Esophagus squamous epithelium (tissue), 5 donors: ENCODE measurements at regions not wholly inside any gene's neighbourhood (a gene's known extent, or its start where the extent isn't known, plus 50 kb on each side); places are given as distances from the start of the nearest gene placed in this dataset.
"Not testable (repeated sequence)": the region's sequence is repeated elsewhere in the genome, so short reads cannot be mapped to it uniquely, and the experiment has no call there.

Source experiments
- DNase-seq: peaks from one replicate; lab custom pipeline; 2025; lab: John Stamatoyannopoulos, UW
- H3K27ac ChIP-seq, 4 donors: fragments of 200-600 bp; sonication (generic); one replicate each; pipeline ENCODE4 v1.5.1; 2016 to 2019; ENCODE audit warnings: mild to moderate bottlenecking in 1 of 4
- H3K27me3 ChIP-seq, 4 donors: fragments of 200-600 bp; sonication (generic); 1 replicate in 3 of 4; 2 replicates in 1 of 4; pipeline versions ENCODE4 v1.5.1 to v1.6.0; 2017 to 2021; ENCODE audit warnings: antibody characterized with exemption in 1 of 4
- H3K36me3 ChIP-seq, 3 donors: fragments of 200-600 bp; sonication (generic); one replicate each; pipeline ENCODE4 v1.5.1; 2016 to 2019
- H3K4me1 ChIP-seq, 3 donors: fragments of 200-600 bp; sonication (generic); one replicate each; pipeline ENCODE4 v1.5.1; 2017 to 2019
- H3K4me3 ChIP-seq, 4 donors: fragments of 200-600 bp; sonication (generic); 1 replicate in 3 of 4; 2 replicates in 1 of 4; pipeline ENCODE4 v1.5.1; 2016 to 2019; ENCODE audit warnings: mild to moderate bottlenecking in 2 of 4, moderate library complexity in 1 of 4
- H3K9me3 ChIP-seq, 3 donors: fragments of 200-600 bp; sonication (generic); one replicate each; pipeline ENCODE4 v1.5.1; 2016 to 2019
- POLR2A ChIP-seq, 4 donors: fragments of 450-650 bp; IDR thresholded peaks; one replicate each; pipeline ENCODE4 v1.6.1; 2017; ENCODE audit warnings: antibody characterized with exemption in 4 of 4, mild to moderate bottlenecking in 4 of 4, moderate library complexity in 3 of 4
- WGBS, 2 donors: methylation state at CpG; one replicate each; pipeline ENCODE4 v1.1.5; 2018; 5-methylcytosine and 5-hydroxymethylcytosine counted together
- intact Hi-C: fragments of 100-400 bp; cut with DNase I; formaldehyde crosslinking; loops from one replicate; pipeline ENCODE4 v1.15.0; 2022
- TF ChIP-seq, protein P1 (sequence below), 6 experiments: fragments of 450-650 bp in 4 of 6; fragments of 200-600 bp in 2 of 6; sonication (generic) in 2 of 6; IDR thresholded peaks; one replicate each; pipeline ENCODE4 v1.5.1; 2016 to 2019; ENCODE audit warnings: antibody characterized with exemption in 6 of 6, mild to moderate bottlenecking in 4 of 6, moderate library complexity in 4 of 6
- donor health status: DM: yes; HTN: yes; CAD: no.

DNA sequence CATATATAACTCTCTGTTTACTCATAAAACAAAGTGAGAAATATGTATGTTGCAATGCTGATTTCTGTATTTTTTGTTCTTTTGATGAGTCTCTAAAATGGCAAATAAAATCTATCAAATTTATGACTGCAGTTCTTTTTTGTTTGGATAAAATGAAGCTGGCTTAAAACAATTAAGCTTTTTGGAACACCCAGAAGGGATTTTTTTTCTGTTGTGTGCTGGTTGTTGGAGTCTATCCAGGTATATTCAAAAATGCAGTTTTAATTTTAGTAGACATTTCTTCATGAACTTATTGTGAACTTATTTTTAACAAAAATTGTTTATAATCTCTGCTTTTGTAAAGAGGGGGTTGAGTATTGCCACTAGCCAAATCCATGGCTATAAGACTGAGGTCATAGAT is 405.5 kb downstream of the RAP2B start:
- Histone ChIP-seq H3K4me3 (no peak overlapping the region), H3K27me3 (no peaks in the 10 kb centered on the region), H3K4me1 (no peaks in the 10 kb centered on the region), H3K27ac (no peak overlapping the region), H3K36me3 (peaks cover 0 to 10% (median 0%) of the 10 kb centered on the region in 3 donors), H3K9me3 (peaks cover 0 to 22% (median 16%) of the 10 kb centered on the region in 3 donors)
- intact Hi-C loops, result no loop called here
- no peak for TF ChIP-seq POLR2A (IDR thresholded peaks at IDR 0.05)
- TF ChIP-seq, protein P1, sequence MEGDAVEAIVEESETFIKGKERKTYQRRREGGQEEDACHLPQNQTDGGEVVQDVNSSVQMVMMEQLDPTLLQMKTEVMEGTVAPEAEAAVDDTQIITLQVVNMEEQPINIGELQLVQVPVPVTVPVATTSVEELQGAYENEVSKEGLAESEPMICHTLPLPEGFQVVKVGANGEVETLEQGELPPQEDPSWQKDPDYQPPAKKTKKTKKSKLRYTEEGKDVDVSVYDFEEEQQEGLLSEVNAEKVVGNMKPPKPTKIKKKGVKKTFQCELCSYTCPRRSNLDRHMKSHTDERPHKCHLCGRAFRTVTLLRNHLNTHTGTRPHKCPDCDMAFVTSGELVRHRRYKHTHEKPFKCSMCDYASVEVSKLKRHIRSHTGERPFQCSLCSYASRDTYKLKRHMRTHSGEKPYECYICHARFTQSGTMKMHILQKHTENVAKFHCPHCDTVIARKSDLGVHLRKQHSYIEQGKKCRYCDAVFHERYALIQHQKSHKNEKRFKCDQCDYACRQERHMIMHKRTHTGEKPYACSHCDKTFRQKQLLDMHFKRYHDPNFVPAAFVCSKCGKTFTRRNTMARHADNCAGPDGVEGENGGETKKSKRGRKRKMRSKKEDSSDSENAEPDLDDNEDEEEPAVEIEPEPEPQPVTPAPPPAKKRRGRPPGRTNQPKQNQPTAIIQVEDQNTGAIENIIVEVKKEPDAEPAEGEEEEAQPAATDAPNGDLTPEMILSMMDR (IDR thresholded peaks at IDR 0.05), result no peak
- no peak for DNase-seq

DNA sequence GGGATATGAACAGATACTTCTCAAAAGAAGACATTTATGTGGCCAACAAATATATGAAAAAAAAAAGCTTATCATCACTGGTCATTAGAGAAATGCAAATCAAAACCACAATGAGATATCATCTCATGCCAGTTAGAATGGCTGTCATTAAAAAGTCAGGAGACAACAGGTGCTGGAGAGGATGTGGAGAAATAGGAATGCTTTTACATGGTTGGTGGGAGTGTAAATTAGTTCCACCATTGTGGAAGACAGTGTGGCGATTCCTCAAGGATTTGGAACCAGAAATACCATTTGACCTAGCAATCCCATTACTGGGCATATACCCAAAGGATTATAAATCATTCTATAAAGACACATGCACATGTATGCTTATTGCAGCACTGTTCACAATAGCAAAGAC is 408.5 kb downstream of the RAP2B start:
- H3K27me3 ChIP-seq, H3K9me3 ChIP-seq, intact Hi-C loops, H3K36me3 ChIP-seq, DNase-seq, H3K4me3 ChIP-seq, H3K27ac ChIP-seq, H3K4me1 ChIP-seq: not testable (repeated sequence)
- WGBS, 2 donors, result 69 to 86% methylated on average over 1 of the region's 1 CpG

DNA sequence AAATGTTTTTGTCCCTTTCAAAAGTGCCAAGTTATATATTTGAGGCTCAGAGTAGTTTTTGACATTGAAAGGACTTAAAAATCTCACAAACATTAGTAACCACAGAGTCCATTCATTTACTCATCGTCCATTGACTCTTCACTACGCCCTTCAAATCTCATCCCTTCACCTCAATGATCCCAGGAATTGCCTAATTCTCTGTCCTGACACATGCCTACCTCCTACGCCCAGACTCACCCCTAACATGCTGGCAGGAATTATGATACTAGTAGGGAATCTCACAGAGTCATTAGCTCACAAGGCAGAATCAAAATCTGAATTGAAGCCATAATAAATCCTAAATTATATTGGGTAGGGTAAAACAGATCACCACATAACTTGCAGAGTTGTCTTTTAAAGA is 410.1 kb downstream of the RAP2B start:
- Histone ChIP-seq H3K4me1 (no peaks in the 10 kb centered on the region), H3K27ac (no peak overlapping the region), H3K9me3 (no peaks in the 10 kb centered on the region), H3K36me3 (no peaks in the 10 kb centered on the region), H3K4me3 (no peak overlapping the region), H3K27me3 (no peaks in the 10 kb centered on the region)
- intact Hi-C loops, result no loop called here
- DNase-seq, result no peak
- TF ChIP-seq POLR2A (IDR thresholded peaks at IDR 0.05), result no peak
- TF ChIP-seq, protein P1 (IDR thresholded peaks at IDR 0.05), result no peak
- 64% methylated on average over 3 of the region's 3 CpGs for WGBS, 2 donors

DNA sequence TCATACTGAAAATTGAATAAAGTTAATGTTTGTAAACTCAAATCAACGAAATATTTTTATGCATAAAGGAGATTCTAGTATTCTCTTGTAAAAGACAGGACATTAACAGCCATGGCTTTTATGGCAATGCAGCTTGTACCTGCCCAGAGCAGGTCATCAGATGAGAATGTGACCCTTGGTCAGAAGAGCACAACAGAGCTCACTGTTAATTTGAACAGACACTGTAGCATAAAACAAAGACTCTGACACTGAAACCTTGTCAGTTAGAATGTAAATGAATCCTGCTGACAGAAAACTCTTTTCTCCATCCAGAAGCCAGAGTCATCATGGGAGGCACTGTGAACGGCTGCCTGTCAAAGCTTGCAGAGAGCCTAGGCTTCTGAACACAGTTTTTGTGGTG is 410.6 kb downstream of the RAP2B start:
- 44 to 56% methylated on average over 2 of the region's 2 CpGs for WGBS, 2 donors
- DNase-seq, result no peak
- H3K4me1 ChIP-seq, result no peaks in the 10 kb centered on the region
- H3K27me3 ChIP-seq, result no peaks in the 10 kb centered on the region
- no peak overlapping the region for H3K4me3 ChIP-seq
- H3K36me3 ChIP-seq, result no peaks in the 10 kb centered on the region
- H3K9me3 ChIP-seq, result no peaks in the 10 kb centered on the region
- TF ChIP-seq POLR2A (IDR thresholded peaks at IDR 0.05), result no peak
- intact Hi-C loops, result no loop called here
- no peak overlapping the region for H3K27ac ChIP-seq

DNA sequence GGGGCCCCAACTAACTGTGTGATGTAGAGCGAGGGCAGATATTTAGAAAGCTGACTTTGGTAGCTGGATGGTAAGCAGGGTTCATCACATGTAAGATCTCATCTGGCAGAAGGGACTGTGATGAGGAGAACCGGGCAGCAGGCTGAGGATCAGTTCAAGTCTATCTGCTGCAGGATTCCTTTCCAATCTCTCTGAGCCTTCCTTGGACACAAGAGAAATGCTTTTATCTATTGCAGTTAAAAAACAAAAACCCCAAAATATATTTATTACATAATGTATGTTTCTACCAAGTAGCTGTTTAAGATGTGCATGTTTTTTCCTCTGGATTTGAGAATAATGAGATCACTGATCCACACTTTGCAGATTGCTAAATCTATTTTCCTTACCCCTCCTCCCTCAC is 411.5 kb downstream of the RAP2B start:
- Histone ChIP-seq H3K9me3 (no peaks in the 10 kb centered on the region), H3K4me1 (no peaks in the 10 kb centered on the region), H3K36me3 (no peaks in the 10 kb centered on the region), H3K27ac (no peak overlapping the region), H3K4me3 (no peak overlapping the region), H3K27me3 (no peaks in the 10 kb centered on the region)
- intact Hi-C loops, result no loop called here
- WGBS, 2 donors, result 80 to 81% methylated on average over 1 to 2 of the region's 2 CpGs
- TF ChIP-seq, protein P1 (IDR thresholded peaks at IDR 0.05), result no peak
- TF ChIP-seq POLR2A (IDR thresholded peaks at IDR 0.05), result no peak
- DNase-seq, result no peak

DNA sequence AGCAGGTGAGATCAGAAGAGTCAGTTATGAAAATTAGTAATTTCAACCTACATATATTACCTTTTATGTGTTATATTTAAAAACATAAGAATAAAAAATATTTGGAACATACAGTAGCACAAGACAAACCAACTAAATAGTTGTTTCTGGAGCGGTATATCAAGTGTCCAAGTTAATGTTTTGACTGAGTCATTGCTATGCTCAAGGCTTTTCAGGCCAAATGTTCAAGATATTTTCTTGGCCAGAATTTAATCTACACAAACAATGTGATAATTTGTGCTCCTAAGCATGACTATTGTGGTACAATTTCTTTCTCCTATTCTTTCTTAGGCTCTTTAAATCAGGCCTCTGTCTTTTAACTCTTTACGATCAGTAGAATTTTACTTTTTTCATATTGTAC is 412.4 kb downstream of the RAP2B start:
- no peaks in the 10 kb centered on the region for H3K4me1 ChIP-seq
- H3K36me3 ChIP-seq, result no peaks in the 10 kb centered on the region
- 76 to 90% methylated on average over 2 of the region's 2 CpGs for WGBS, 2 donors
- DNase-seq, result no peak
- H3K27me3 ChIP-seq, result no peaks in the 10 kb centered on the region
- intact Hi-C loops, result no loop called here
- no peak for TF ChIP-seq POLR2A (IDR thresholded peaks at IDR 0.05)
- TF ChIP-seq, protein P1 (IDR thresholded peaks at IDR 0.05), result no peak
- no peaks in the 10 kb centered on the region for H3K9me3 ChIP-seq
- H3K4me3 ChIP-seq, result no peak overlapping the region
- no peak overlapping the region for H3K27ac ChIP-seq
